ENCODE measurements at regions not wholly inside any gene's neighbourhood (a gene's known extent, or its start where the extent isn't known, plus 50 kb on each side); places are given as distances from the start of the nearest gene placed in this dataset.

GRCh38 chr13:111854403-111854802 lies 212.5 kb upstream of the SOX1 start:
- intact Hi-C loops (cut with DNase I): no loop called here
- DNase-seq (ENCODE audit: low spot score): no peak
- H3K27me3 ChIP-seq (replicated peaks; ENCODE audit: insufficient read depth): no peaks in the 10 kb centered on the region
- no peaks in the 10 kb centered on the region for H3K4me1 ChIP-seq (replicated peaks)
- H3K27ac ChIP-seq: no peak overlapping the region
- 77% methylated on average over 13 of the region's 13 CpGs for WGBS
- H3K9me3 ChIP-seq: no peaks in the 10 kb centered on the region
- H3K4me3 ChIP-seq: no peak overlapping the region
- H3K36me3 ChIP-seq: no peaks in the 10 kb centered on the region
- TF ChIP-seq CTCF (IDR thresholded peaks at IDR 0.05) (no peak), POLR2AphosphoS5 (IDR thresholded peaks at IDR 0.05) (no peak), POLR2A (IDR thresholded peaks at IDR 0.05) (no peak)

GRCh38 chr13:111855191-111855590 lies 211.8 kb upstream of the SOX1 start:
- no peaks in the 10 kb centered on the region for H3K27me3 ChIP-seq (replicated peaks; ENCODE audit: insufficient read depth)
- DNase-seq (ENCODE audit: low spot score): no peak
- no peaks in the 10 kb centered on the region for H3K9me3 ChIP-seq
- no peak overlapping the region for H3K4me3 ChIP-seq
- no peaks in the 10 kb centered on the region for H3K4me1 ChIP-seq (replicated peaks)
- no peak overlapping the region for H3K27ac ChIP-seq
- TF ChIP-seq CTCF (IDR thresholded peaks at IDR 0.05) (no peak), POLR2A (IDR thresholded peaks at IDR 0.05) (no peak), POLR2AphosphoS5 (IDR thresholded peaks at IDR 0.05) (no peak)
- no peaks in the 10 kb centered on the region for H3K36me3 ChIP-seq
- intact Hi-C loops (cut with DNase I): no loop called here
- 87% methylated on average over 8 of the region's 8 CpGs for WGBS

- Histone ChIP-seq H3K4me3 (no peak overlapping the region), H3K36me3 (no peaks in the 10 kb centered on the region), H3K9me3 (no peaks in the 10 kb centered on the region), H3K4me1 (replicated peaks) (no peaks in the 10 kb centered on the region), H3K27me3 (replicated peaks; ENCODE audit: insufficient read depth) (no peaks in the 10 kb centered on the region), H3K27ac (no peak overlapping the region)
- intact Hi-C loops (cut with DNase I): no loop called here
- no peak for DNase-seq (ENCODE audit: low spot score)
- TF ChIP-seq CTCF (IDR thresholded peaks at IDR 0.05) (no peak), POLR2AphosphoS5 (IDR thresholded peaks at IDR 0.05) (no peak), POLR2A (IDR thresholded peaks at IDR 0.05) (no peak)
- 89% methylated on average over 8 of the region's 8 CpGs for WGBS
Observed at GRCh38 chr13:111855786-111856185, 211.2 kb upstream of the SOX1 start.

- TF ChIP-seq CTCF (IDR thresholded peaks at IDR 0.05) (no peak), POLR2AphosphoS5 (IDR thresholded peaks at IDR 0.05) (no peak), POLR2A (IDR thresholded peaks at IDR 0.05) (no peak)
- no peak for DNase-seq (ENCODE audit: low spot score)
- intact Hi-C loops (cut with DNase I): no loop called here
- Histone ChIP-seq H3K9me3 (no peaks in the 10 kb centered on the region), H3K36me3 (no peaks in the 10 kb centered on the region), H3K27me3 (replicated peaks; ENCODE audit: insufficient read depth) (no peaks in the 10 kb centered on the region), H3K27ac (no peak overlapping the region), H3K4me3 (no peak overlapping the region), H3K4me1 (replicated peaks) (no peaks in the 10 kb centered on the region)
- 87% methylated on average over 11 of the region's 11 CpGs for WGBS
Observed at GRCh38 chr13:111856571-111856970, 210.4 kb upstream of the SOX1 start.

GRCh38 chr13:111857336-111857735 lies 209.6 kb upstream of the SOX1 start:
- TF ChIP-seq POLR2A (IDR thresholded peaks at IDR 0.05): no peak
- TF ChIP-seq POLR2AphosphoS5 (IDR thresholded peaks at IDR 0.05): no peak
- TF ChIP-seq CTCF (IDR thresholded peaks at IDR 0.05): no peak
- intact Hi-C loops (cut with DNase I): no loop called here
- no peak for DNase-seq (ENCODE audit: low spot score)
- Histone ChIP-seq H3K27ac (no peak overlapping the region), H3K36me3 (no peaks in the 10 kb centered on the region), H3K4me1 (replicated peaks) (no peaks in the 10 kb centered on the region), H3K4me3 (no peak overlapping the region), H3K9me3 (no peaks in the 10 kb centered on the region), H3K27me3 (replicated peaks; ENCODE audit: insufficient read depth) (no peaks in the 10 kb centered on the region)
- 81% methylated on average over 18 of the region's 18 CpGs for WGBS
